ENCODE measurements at regions not wholly inside any gene's neighbourhood (a gene's known extent, or its start where the extent isn't known, plus 50 kb on each side); places are given as distances from the start of the nearest gene placed in this dataset.

GRCh38 chr6:163985040-163985439, 570.5 kb downstream of the QKI start:
- Mint-ChIP-seq H3K36me3 (no peaks in the 10 kb centered on the region), H3K27ac (no peak overlapping the region)
- CTCF ChIA-PET: no interaction called here

GRCh38 chr6:163984124-163984936, 569.8 kb downstream of the QKI start:
- Mint-ChIP-seq H3K4me3 (no peak overlapping the region), H3K27me3 (no peaks in the 10 kb centered on the region), H3K36me3 (no peaks in the 10 kb centered on the region), H3K27ac (no peak overlapping the region), H3K9me3 (no peaks in the 10 kb centered on the region), H3K4me1 (no peaks in the 10 kb centered on the region)
- CTCF ChIA-PET: no interaction called here
- DNase-seq: no peak

More at GRCh38 chr6:163985040-163985439, 570.5 kb downstream of the QKI start:
- Mint-ChIP-seq H3K9me3 (no peaks in the 10 kb centered on the region), H3K27me3 (no peaks in the 10 kb centered on the region), H3K4me3 (no peak overlapping the region), H3K4me1 (no peaks in the 10 kb centered on the region)
- DNase-seq: no peak

DNA sequence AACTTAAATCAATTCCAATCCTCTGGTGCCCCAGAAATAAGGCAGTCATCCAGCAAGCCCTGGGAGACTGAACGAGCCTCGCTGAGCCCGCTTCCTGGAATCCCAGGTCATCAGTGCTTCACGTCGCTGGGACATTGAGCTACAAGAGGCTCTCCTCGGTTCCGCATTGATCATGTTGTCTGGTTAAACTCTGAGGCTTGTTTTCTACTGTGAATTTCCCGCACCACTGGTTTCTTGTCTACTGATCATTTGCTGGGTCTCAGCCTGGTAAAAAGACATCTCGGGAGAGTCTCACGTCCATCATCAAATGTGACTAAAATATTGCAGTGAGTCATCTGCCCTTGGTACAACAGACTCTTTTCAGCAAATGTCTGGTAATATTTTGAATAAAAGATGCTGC, 569.2 kb downstream of the QKI start:
- no peak overlapping the region for H3K4me3 Mint-ChIP-seq
- no peaks in the 10 kb centered on the region for H3K4me1 Mint-ChIP-seq
- H3K27ac Mint-ChIP-seq: no peak overlapping the region

DNA sequence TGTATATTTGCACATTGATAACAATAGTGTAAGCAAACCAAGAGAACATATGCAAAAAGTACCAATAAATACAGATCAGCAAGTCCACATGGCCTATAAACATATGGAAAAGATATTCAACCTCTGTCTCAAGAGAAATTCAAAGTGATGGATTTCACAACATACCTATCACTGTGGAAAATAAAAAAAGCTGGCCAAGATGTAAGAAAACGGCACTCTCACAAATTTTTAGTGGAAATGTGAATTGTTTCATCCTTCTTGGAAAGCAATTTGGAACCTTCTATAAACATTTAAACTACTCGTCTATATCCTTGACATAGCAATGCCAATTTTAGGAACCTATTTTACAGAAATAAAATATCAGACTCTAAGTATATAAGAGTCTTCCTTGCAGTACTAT, 559.8 kb downstream of the QKI start:
- Mint-ChIP-seq H3K27me3 (no peaks in the 10 kb centered on the region), H3K9me3 (peaks cover 2% of the 10 kb centered on the region), H3K4me3 (no peak overlapping the region), H3K4me1 (no peaks in the 10 kb centered on the region), H3K36me3 (no peaks in the 10 kb centered on the region), H3K27ac (no peak overlapping the region)
- CTCF ChIA-PET: no interaction called here
- no peak for DNase-seq

More for the DNA sequence above, 569.2 kb downstream of the QKI start:
- peaks cover under 1% of the 10 kb centered on the region for H3K9me3 Mint-ChIP-seq
- no peak for DNase-seq
- CTCF ChIA-PET: no interaction called here
- no peaks in the 10 kb centered on the region for H3K36me3 Mint-ChIP-seq
- no peaks in the 10 kb centered on the region for H3K27me3 Mint-ChIP-seq

DNA sequence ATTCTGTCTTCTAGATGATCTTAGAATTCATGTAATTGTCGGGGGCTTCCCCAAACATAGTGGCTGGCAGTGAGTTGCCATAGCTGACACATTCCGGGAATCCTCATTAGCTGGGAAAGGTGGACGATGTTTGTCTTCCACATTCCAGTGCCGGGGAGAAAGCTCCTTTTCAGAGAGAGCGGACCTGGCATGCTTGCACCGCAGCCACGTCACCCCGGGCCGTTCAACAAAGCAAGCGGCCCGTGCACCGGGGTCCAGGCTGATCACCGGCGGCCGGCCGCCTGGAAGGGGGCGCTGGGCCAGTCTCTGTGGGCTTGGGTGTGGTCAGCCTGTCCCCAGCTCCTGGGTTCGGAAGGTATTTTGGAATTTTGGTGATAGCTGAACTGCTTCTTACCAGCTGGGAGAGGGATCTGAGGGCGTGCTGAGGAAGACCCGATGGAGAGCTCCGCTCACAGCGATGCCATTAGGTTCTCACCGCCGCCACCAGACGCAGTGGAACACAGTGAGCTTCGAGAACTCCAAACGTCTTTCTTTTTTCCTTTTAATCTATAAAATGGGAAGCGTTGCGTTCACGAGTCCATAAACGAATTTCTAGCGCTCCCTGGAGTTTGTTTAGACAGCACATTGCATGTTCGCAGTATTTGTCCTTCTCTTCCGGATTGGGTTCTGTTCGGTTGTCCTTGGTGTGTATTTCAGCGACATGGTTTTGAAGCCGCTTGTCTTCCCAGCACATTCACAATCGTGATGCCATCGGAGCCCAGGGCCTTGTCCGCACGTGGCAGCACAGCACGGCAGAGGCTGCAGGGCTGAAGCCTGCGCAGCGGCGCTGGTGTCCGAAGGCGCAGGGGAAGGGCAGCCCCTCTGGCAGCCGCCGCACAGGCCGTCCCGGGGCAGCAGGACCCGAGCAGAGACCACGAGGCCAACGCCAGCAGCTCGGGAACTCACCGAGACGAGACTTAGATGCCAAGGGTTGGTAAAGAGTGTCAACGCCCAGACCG, 557.6 kb downstream of the QKI start:
- no peaks in the 10 kb centered on the region for H3K9me3 Mint-ChIP-seq
- no peaks in the 10 kb centered on the region for H3K27me3 Mint-ChIP-seq
- no peaks in the 10 kb centered on the region for H3K4me1 Mint-ChIP-seq
- no peak for DNase-seq
- H3K36me3 Mint-ChIP-seq: no peaks in the 10 kb centered on the region
- no peak overlapping the region for H3K27ac Mint-ChIP-seq
- no peak overlapping the region for H3K4me3 Mint-ChIP-seq
- CTCF ChIA-PET: no interaction called here

DNA sequence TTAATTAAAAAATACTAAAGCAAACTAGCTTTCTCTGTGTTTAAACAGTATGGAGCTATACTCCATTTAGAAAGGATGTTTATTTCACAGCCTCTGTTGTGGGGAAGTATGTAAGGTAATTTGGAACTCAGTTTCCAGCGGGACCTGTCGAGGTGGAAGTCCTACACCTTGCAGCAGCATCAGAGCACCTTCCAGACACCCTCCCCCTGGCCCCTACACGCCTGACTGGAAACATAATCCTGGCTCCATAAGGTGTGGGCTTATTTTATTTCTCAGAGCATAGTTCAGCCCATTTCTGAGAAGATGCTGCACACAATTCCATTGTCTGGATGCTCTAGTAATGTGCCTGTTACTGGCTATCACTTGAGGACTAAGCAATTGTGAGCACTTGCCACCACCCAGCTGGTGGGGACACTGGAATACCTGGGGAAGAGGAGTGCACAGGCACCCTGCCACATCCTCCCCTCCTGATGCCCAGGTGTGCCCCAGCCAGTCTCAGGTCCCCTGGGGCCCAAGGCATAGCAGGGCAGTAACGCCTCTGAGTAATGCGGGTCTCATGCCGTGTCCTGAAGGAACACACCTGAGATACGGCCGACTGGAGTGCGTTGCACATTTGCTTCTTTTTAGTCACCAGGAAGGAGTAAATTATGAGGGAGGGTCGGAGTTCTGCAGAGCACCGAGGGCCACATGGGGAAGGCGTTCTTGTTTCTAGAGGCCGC, 556.5 kb downstream of the QKI start:
- no peaks in the 10 kb centered on the region for H3K27me3 Mint-ChIP-seq
- H3K9me3 Mint-ChIP-seq: no peaks in the 10 kb centered on the region
- CTCF ChIA-PET: no interaction called here
- H3K36me3 Mint-ChIP-seq: no peaks in the 10 kb centered on the region
- H3K4me3 Mint-ChIP-seq: no peak overlapping the region
- DNase-seq: no peak
- H3K27ac Mint-ChIP-seq: no peak overlapping the region
- no peaks in the 10 kb centered on the region for H3K4me1 Mint-ChIP-seq

- no peaks in the 10 kb centered on the region for H3K27me3 Mint-ChIP-seq
- H3K4me3 Mint-ChIP-seq: no peak overlapping the region
- CTCF ChIA-PET: no interaction called here
- no peaks in the 10 kb centered on the region for H3K4me1 Mint-ChIP-seq
- no peaks in the 10 kb centered on the region for H3K9me3 Mint-ChIP-seq
- DNase-seq: no peak
- H3K36me3 Mint-ChIP-seq: no peaks in the 10 kb centered on the region
- H3K27ac Mint-ChIP-seq: no peak overlapping the region
Observed at GRCh38 chr6:163965426-163966348, 551.2 kb downstream of the QKI start.

DNA sequence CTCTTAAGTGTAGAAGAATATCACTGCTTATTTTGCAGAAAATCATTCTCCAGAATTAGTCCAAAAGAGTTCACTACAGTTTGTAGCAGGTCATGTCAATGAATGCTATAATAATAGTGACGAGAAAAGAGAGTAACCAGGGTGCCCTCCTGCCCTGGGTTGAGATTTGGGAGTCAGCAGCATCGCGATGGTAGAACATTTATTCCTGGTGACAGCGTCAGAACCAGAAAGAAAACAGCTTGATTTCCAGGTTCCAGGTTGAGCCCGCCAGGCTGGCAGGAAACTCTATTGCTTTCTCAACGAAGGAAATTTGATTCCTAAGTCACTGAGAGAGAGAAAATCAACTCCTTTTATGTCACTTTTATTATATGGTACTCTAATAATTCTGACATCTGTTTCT, 550.3 kb downstream of the QKI start:
- H3K27ac Mint-ChIP-seq: no peak overlapping the region
- CTCF ChIA-PET: no interaction called here
- no peak for DNase-seq
- no peaks in the 10 kb centered on the region for H3K4me1 Mint-ChIP-seq
- H3K36me3 Mint-ChIP-seq: no peaks in the 10 kb centered on the region
- H3K9me3 Mint-ChIP-seq: no peaks in the 10 kb centered on the region
- H3K27me3 Mint-ChIP-seq: no peaks in the 10 kb centered on the region
- no peak overlapping the region for H3K4me3 Mint-ChIP-seq

DNA sequence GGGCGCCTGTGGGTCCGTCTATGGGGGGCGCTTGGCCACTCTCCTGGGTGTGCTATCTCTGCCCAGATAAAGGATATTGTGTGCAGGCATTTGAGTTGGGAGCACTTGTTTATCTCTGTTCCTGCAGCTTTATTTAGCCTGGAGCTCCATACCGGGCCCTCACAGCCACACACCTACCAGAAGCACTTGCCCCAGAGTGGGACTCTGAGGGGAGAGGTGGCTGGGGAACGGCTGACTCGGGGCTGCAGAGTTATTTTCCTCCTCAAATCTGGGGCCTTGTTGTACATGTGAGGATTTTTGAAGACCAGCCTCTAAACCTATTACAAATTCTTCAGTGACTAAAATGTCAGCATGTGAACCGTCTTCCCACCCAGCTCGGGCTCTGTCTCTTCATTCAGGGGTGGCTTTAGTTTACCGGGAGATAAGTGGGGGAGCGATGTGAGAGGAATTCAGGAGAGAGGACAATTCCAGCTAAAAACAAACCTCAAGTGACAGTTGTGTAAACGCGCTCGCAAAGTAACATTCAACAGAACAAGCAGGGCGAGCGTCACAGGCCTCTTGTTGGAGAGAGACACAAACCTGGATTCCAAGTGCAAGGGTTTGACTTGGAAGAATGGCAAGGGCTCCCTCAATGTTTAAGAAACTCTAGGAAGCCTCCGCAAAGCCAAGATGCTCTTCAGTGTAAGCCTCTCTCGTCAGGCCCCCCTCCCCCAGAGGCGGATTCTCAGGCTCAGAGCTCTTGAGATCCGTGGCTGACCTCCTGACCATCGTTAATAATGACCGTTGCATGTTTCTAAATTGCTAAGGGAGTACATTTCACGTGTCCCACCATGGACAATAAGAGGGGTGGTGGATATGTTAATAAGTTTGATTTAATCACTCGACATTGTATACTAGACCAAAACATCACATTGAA, 548.9 kb downstream of the QKI start:
- H3K27ac Mint-ChIP-seq: no peak overlapping the region
- CTCF ChIA-PET: no interaction called here
- H3K36me3 Mint-ChIP-seq: no peaks in the 10 kb centered on the region
- H3K4me3 Mint-ChIP-seq: no peak overlapping the region
- no peaks in the 10 kb centered on the region for H3K4me1 Mint-ChIP-seq
- DNase-seq: no peak
- no peaks in the 10 kb centered on the region for H3K9me3 Mint-ChIP-seq
- H3K27me3 Mint-ChIP-seq: no peaks in the 10 kb centered on the region

- CTCF ChIA-PET: no interaction called here
- Mint-ChIP-seq H3K4me1 (no peaks in the 10 kb centered on the region), H3K27me3 (no peaks in the 10 kb centered on the region), H3K27ac (no peak overlapping the region), H3K4me3 (no peak overlapping the region), H3K9me3 (no peaks in the 10 kb centered on the region), H3K36me3 (no peaks in the 10 kb centered on the region)
- DNase-seq: no peak
Observed at GRCh38 chr6:163962627-163963117, 548.2 kb downstream of the QKI start.

DNA sequence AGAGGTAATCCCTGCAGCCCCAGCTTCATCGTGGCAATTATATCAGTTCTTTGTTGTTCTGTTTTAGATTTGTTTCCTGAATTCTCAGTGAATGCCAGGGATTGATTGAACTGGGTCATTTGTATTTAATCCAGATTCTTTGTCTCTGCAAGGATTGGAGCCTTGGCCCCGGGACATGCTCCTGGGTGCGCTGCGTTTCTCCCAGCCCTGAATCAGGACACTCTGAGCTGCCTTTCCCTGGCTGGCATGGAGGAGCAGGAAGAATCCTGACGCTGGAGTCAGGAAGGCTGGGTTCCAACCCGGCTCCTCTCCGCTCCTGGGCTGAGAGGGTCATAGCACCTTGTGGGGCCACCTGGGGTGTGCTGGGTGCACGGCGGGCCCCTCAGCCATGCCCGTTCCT, 545.6 kb downstream of the QKI start:
- Mint-ChIP-seq H3K36me3 (no peaks in the 10 kb centered on the region), H3K27ac (no peak overlapping the region), H3K27me3 (peaks cover 4% of the 10 kb centered on the region), H3K4me1 (no peaks in the 10 kb centered on the region), H3K9me3 (no peaks in the 10 kb centered on the region), H3K4me3 (no peak overlapping the region)
- CTCF ChIA-PET: no interaction called here
- DNase-seq: no peak

DNA sequence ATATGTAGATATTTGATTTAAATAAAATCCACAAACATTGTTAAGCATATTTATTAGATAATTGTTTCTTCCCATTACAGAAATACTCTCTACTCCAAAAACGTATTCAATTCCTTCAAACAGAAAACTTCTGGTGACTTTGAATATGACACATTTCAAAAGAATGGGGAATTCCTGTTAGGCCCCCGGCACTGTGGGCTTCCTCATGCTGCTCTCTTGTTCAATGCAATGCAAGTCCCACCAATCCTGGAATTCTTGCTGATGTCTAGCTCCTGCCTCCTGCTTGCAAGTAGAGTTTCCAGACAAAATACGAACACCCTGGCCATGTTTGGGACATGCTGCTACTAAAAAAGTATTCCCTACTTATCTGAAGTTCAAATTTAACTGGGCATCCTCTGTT, 544.1 kb downstream of the QKI start:
- no peak for DNase-seq
- H3K4me1 Mint-ChIP-seq: no peaks in the 10 kb centered on the region
- CTCF ChIA-PET: no interaction called here
- peaks cover 8% of the 10 kb centered on the region for H3K27me3 Mint-ChIP-seq
- H3K36me3 Mint-ChIP-seq: no peaks in the 10 kb centered on the region
- no peak overlapping the region for H3K4me3 Mint-ChIP-seq
- no peaks in the 10 kb centered on the region for H3K9me3 Mint-ChIP-seq
- H3K27ac Mint-ChIP-seq: no peak overlapping the region

Measured in activated naive CD4-positive, alpha-beta T cell treated with anti-CD3 and anti-CD28 coated beads, Interleukin-2, amount 10 ng/mL, durations not matched to agents 7 days and 5 days (primary cell).